ENCODE measurements at regions not wholly inside any gene's neighbourhood (a gene's known extent, or its start where the extent isn't known, plus 50 kb on each side); places are given as distances from the start of the nearest gene placed in this dataset.

GRCh38 chr13:97565906-97566305 lies 131.9 kb downstream of the RAP2A start:
- TF ChIP-seq, protein P1, sequence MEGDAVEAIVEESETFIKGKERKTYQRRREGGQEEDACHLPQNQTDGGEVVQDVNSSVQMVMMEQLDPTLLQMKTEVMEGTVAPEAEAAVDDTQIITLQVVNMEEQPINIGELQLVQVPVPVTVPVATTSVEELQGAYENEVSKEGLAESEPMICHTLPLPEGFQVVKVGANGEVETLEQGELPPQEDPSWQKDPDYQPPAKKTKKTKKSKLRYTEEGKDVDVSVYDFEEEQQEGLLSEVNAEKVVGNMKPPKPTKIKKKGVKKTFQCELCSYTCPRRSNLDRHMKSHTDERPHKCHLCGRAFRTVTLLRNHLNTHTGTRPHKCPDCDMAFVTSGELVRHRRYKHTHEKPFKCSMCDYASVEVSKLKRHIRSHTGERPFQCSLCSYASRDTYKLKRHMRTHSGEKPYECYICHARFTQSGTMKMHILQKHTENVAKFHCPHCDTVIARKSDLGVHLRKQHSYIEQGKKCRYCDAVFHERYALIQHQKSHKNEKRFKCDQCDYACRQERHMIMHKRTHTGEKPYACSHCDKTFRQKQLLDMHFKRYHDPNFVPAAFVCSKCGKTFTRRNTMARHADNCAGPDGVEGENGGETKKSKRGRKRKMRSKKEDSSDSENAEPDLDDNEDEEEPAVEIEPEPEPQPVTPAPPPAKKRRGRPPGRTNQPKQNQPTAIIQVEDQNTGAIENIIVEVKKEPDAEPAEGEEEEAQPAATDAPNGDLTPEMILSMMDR (IDR thresholded peaks at IDR 0.05; ENCODE audit: unreplicated experiment), result no peak
- no peak overlapping the region for H3K4me3 Mint-ChIP-seq (ENCODE audit: unreplicated experiment)
- no peak for DNase-seq (ENCODE audit: low spot score)
- H3K9me3 Mint-ChIP-seq (ENCODE audit: unreplicated experiment), result no peaks in the 10 kb centered on the region
- H3K27me3 Mint-ChIP-seq (ENCODE audit: unreplicated experiment), result peaks cover 5% of the 10 kb centered on the region
- peaks cover 39% of the 10 kb centered on the region for H3K4me1 Mint-ChIP-seq (ENCODE audit: unreplicated experiment)
- H3K36me3 Mint-ChIP-seq (ENCODE audit: low read depth, unreplicated experiment), result no peaks in the 10 kb centered on the region
- no peak overlapping the region for H3K27ac Mint-ChIP-seq (ENCODE audit: unreplicated experiment)

DNA sequence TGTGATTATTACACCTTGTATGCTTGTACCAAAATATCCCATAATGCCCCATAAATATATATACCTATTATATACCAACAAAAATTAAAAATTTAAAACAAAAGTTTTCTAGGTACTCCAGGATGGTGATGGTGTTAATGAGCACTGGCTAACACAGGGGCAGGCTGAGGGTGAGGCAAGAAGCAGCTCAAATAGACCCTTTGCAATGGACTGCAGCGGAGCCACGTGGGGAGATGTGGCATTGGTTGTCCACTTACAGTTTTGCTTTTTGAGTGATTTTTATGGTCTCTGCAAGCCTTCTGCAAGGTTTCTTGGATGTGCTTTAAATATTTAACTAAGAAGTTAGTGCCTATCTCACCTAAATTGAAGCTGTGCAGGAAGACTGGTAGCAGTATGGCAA lies 132.9 kb downstream of the RAP2A start:
- H3K4me1 Mint-ChIP-seq (ENCODE audit: unreplicated experiment), result peaks cover 40% of the 10 kb centered on the region
- H3K27me3 Mint-ChIP-seq (ENCODE audit: unreplicated experiment), result peaks cover 5% of the 10 kb centered on the region
- H3K9me3 Mint-ChIP-seq (ENCODE audit: unreplicated experiment), result no peaks in the 10 kb centered on the region
- no peak overlapping the region for H3K4me3 Mint-ChIP-seq (ENCODE audit: unreplicated experiment)
- no peaks in the 10 kb centered on the region for H3K36me3 Mint-ChIP-seq (ENCODE audit: low read depth, unreplicated experiment)
- no peak for DNase-seq (ENCODE audit: low spot score)
- TF ChIP-seq, protein P1 (IDR thresholded peaks at IDR 0.05; ENCODE audit: unreplicated experiment), result no peak
- no peak overlapping the region for H3K27ac Mint-ChIP-seq (ENCODE audit: unreplicated experiment)

GRCh38 chr13:97567510-97568243 lies 133.7 kb downstream of the RAP2A start:
- peaks cover 40% of the 10 kb centered on the region for H3K4me1 Mint-ChIP-seq (ENCODE audit: unreplicated experiment)
- H3K27ac Mint-ChIP-seq (ENCODE audit: unreplicated experiment), result peak overlapping the region; percentile 55
- H3K4me3 Mint-ChIP-seq (ENCODE audit: unreplicated experiment), result no peak overlapping the region
- H3K9me3 Mint-ChIP-seq (ENCODE audit: unreplicated experiment), result no peaks in the 10 kb centered on the region
- H3K27me3 Mint-ChIP-seq (ENCODE audit: unreplicated experiment), result peaks cover 5% of the 10 kb centered on the region
- peak; percentile 11 for DNase-seq (ENCODE audit: low spot score)
- no peaks in the 10 kb centered on the region for H3K36me3 Mint-ChIP-seq (ENCODE audit: low read depth, unreplicated experiment)
- TF ChIP-seq, protein P1 (IDR thresholded peaks at IDR 0.05; ENCODE audit: unreplicated experiment), result no peak

DNA sequence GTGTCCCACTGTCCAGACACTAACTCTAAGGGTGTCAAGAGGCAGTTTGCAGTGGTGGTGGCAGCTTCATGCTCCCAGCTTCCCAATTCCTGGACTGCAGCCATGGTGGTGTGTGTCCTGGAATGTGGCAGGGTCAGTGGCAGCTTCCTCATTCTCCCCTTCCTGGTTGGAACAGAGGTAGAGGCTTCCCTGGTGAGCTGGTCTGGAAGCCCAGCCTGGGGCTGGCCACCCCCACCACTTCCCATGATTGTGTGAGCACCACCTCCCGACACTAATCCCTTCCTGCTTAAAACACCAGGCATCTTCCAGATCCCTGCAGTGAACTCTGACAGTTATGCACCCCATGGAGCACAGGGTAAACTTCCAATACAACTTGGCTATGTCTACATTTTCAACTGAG lies 134.9 kb downstream of the RAP2A start:
- Mint-ChIP-seq H3K4me3 (ENCODE audit: unreplicated experiment) (peak overlapping the region; percentile 1), H3K4me1 (ENCODE audit: unreplicated experiment) (peaks cover 37% of the 10 kb centered on the region), H3K27me3 (ENCODE audit: unreplicated experiment) (peaks cover 5% of the 10 kb centered on the region), H3K27ac (ENCODE audit: unreplicated experiment) (peak overlapping the region; percentile 32), H3K9me3 (ENCODE audit: unreplicated experiment) (no peaks in the 10 kb centered on the region), H3K36me3 (ENCODE audit: low read depth, unreplicated experiment) (no peaks in the 10 kb centered on the region)
- TF ChIP-seq, protein P1 (IDR thresholded peaks at IDR 0.05; ENCODE audit: unreplicated experiment), result no peak
- peak; percentile 56 for DNase-seq (ENCODE audit: low spot score)

- TF ChIP-seq, protein P1 (IDR thresholded peaks at IDR 0.05; ENCODE audit: unreplicated experiment), result no peak
- Mint-ChIP-seq H3K27ac (ENCODE audit: unreplicated experiment) (peak overlapping the region; percentile 28), H3K9me3 (ENCODE audit: unreplicated experiment) (no peaks in the 10 kb centered on the region), H3K27me3 (ENCODE audit: unreplicated experiment) (peaks cover 5% of the 10 kb centered on the region), H3K4me3 (ENCODE audit: unreplicated experiment) (peak overlapping the region; percentile 12), H3K4me1 (ENCODE audit: unreplicated experiment) (peaks cover 36% of the 10 kb centered on the region), H3K36me3 (ENCODE audit: low read depth, unreplicated experiment) (no peaks in the 10 kb centered on the region)
- no peak for DNase-seq (ENCODE audit: low spot score)
Measured at GRCh38 chr13:97569841-97570240, 135.9 kb downstream of the RAP2A start.

All from endothelial cell (in vitro differentiated cells).